Muscle of leg (tissue), 3 donors: ENCODE measurements at regions not wholly inside any gene's neighbourhood (a gene's known extent, or its start where the extent isn't known, plus 50 kb on each side); places are given as distances from the start of the nearest gene placed in this dataset.
A peak's percentile ranks its signal among the peaks of the same experiment; 100 is the strongest.

Source experiments
- DNase-seq: peaks from one replicate; pipeline ENCODE4 v3.0.0; 2013
- H3K27ac ChIP-seq: one replicate; pipeline ENCODE4 v1.5.1; 2013; ENCODE audit warnings: mild to moderate bottlenecking, low read length, control low read depth
- H3K27me3 ChIP-seq: one replicate; pipeline ENCODE4 v1.6.1; 2013; ENCODE audit warnings: low read length; ENCODE audit not compliant: control insufficient read depth, insufficient read depth
- H3K36me3 ChIP-seq: one replicate; pipeline ENCODE4 v1.6.1; 2013; ENCODE audit warnings: low read length; ENCODE audit not compliant: control insufficient read depth, insufficient read depth
- H3K4me1 ChIP-seq: one replicate; pipeline ENCODE4 v1.6.1; 2013; ENCODE audit warnings: low read length; ENCODE audit not compliant: control insufficient read depth, insufficient read depth
- H3K4me3 ChIP-seq: one replicate; pipeline ENCODE4 v1.5.1; 2013; ENCODE audit warnings: low read length, control low read depth
- H3K9me3 ChIP-seq: replicated peaks from 2 replicates; pipeline ENCODE4 v1.6.1; 2013; ENCODE audit warnings: low read depth, low read length; ENCODE audit not compliant: control insufficient read depth
- WGBS: methylation state at CpG from one replicate; pipeline ENCODE4 v1.1.5; 2013; ENCODE audit warnings: missing lambda C conversion rate; ENCODE audit not compliant: insufficient coverage; 5-methylcytosine and 5-hydroxymethylcytosine counted together

- 83% methylated on average over 1 of the region's 3 CpGs for WGBS
- H3K4me1 ChIP-seq, result peaks cover 13% of the 10 kb centered on the region
- DNase-seq, result no peak
- no peak overlapping the region for H3K27ac ChIP-seq
- no peaks in the 10 kb centered on the region for H3K9me3 ChIP-seq
- no peaks in the 10 kb centered on the region for H3K36me3 ChIP-seq
- H3K27me3 ChIP-seq, result no peaks in the 10 kb centered on the region
- H3K4me3 ChIP-seq, result no peak overlapping the region
Measured at GRCh38 chr20:11266571-11266970, 592.8 kb upstream of the JAG1 start.

- no peaks in the 10 kb centered on the region for H3K36me3 ChIP-seq
- H3K4me1 ChIP-seq, result peaks cover 16% of the 10 kb centered on the region
- DNase-seq, result peak; percentile 84
- no peak overlapping the region for H3K4me3 ChIP-seq
- H3K27ac ChIP-seq, result peak overlapping the region; percentile 43
- no peaks in the 10 kb centered on the region for H3K27me3 ChIP-seq
- 16% methylated on average over 4 of the region's 5 CpGs for WGBS
- H3K9me3 ChIP-seq, result no peaks in the 10 kb centered on the region
Measured at GRCh38 chr20:11267131-11267761, 593.4 kb upstream of the JAG1 start.

GRCh38 chr20:11267762-11268335 lies 594.0 kb upstream of the JAG1 start:
- Histone ChIP-seq H3K4me1 (peaks cover 16% of the 10 kb centered on the region), H3K27ac (peak overlapping the region; percentile 43), H3K27me3 (no peaks in the 10 kb centered on the region), H3K9me3 (no peaks in the 10 kb centered on the region), H3K4me3 (no peak overlapping the region), H3K36me3 (no peaks in the 10 kb centered on the region)
- no peak for DNase-seq
- 62% methylated on average over 2 of the region's 4 CpGs for WGBS

- DNase-seq, result no peak
- no peaks in the 10 kb centered on the region for H3K9me3 ChIP-seq
- 71% methylated on average over 1 of the region's 5 CpGs for WGBS
Measured at GRCh38 chr20:11270566-11270965, 596.8 kb upstream of the JAG1 start.

GRCh38 chr20:11271319-11271718 lies 597.5 kb upstream of the JAG1 start:
- H3K4me1 ChIP-seq, result peaks cover 16% of the 10 kb centered on the region
- WGBS, result 36% methylated on average over 5 of the region's 6 CpGs
- no peak overlapping the region for H3K4me3 ChIP-seq
- no peaks in the 10 kb centered on the region for H3K27me3 ChIP-seq
- no peak for DNase-seq
- H3K27ac ChIP-seq, result no peak overlapping the region
- H3K36me3 ChIP-seq, result no peaks in the 10 kb centered on the region
- H3K9me3 ChIP-seq, result no peaks in the 10 kb centered on the region

More at GRCh38 chr20:11270566-11270965, 596.8 kb upstream of the JAG1 start:
- H3K27me3 ChIP-seq, result no peaks in the 10 kb centered on the region
- peaks cover 16% of the 10 kb centered on the region for H3K4me1 ChIP-seq
- H3K4me3 ChIP-seq, result no peak overlapping the region
- H3K27ac ChIP-seq, result no peak overlapping the region
- no peaks in the 10 kb centered on the region for H3K36me3 ChIP-seq

- no peak for DNase-seq
- Histone ChIP-seq H3K4me1 (peaks cover 16% of the 10 kb centered on the region), H3K36me3 (no peaks in the 10 kb centered on the region), H3K9me3 (no peaks in the 10 kb centered on the region), H3K4me3 (no peak overlapping the region), H3K27ac (no peak overlapping the region), H3K27me3 (no peaks in the 10 kb centered on the region)
- WGBS, result 58% methylated on average over 6 of the region's 18 CpGs
Measured at GRCh38 chr20:11271920-11272594, 598.3 kb upstream of the JAG1 start.

GRCh38 chr20:11274141-11274594 lies 600.4 kb upstream of the JAG1 start:
- H3K4me1 ChIP-seq, result peaks cover 7% of the 10 kb centered on the region
- H3K27me3 ChIP-seq, result no peaks in the 10 kb centered on the region
- WGBS, result 0% methylated on average over 1 of the region's 6 CpGs
- no peaks in the 10 kb centered on the region for H3K36me3 ChIP-seq
- H3K9me3 ChIP-seq, result peaks cover 7% of the 10 kb centered on the region
- no peak overlapping the region for H3K27ac ChIP-seq
- peak; percentile 91 for DNase-seq
- no peak overlapping the region for H3K4me3 ChIP-seq

GRCh38 chr20:11275740-11276139 lies 601.9 kb upstream of the JAG1 start:
- peaks cover 9% of the 10 kb centered on the region for H3K9me3 ChIP-seq
- no peak overlapping the region for H3K27ac ChIP-seq
- WGBS, result 95% methylated on average over 2 of the region's 2 CpGs
- H3K4me1 ChIP-seq, result peaks cover 7% of the 10 kb centered on the region
- H3K4me3 ChIP-seq, result no peak overlapping the region
- H3K27me3 ChIP-seq, result no peaks in the 10 kb centered on the region
- H3K36me3 ChIP-seq, result no peaks in the 10 kb centered on the region
- DNase-seq, result no peak

- Histone ChIP-seq H3K36me3 (no peaks in the 10 kb centered on the region), H3K27me3 (no peaks in the 10 kb centered on the region), H3K4me3 (no peak overlapping the region), H3K9me3 (peaks cover 9% of the 10 kb centered on the region), H3K4me1 (no peaks in the 10 kb centered on the region), H3K27ac (no peak overlapping the region)
- WGBS, result no CpG with 5 or more reads among the region's 1 CpG
- DNase-seq, result no peak
Measured at GRCh38 chr20:11277170-11277569, 603.4 kb upstream of the JAG1 start.

- no peaks in the 10 kb centered on the region for H3K36me3 ChIP-seq
- H3K27ac ChIP-seq, result no peak overlapping the region
- H3K4me3 ChIP-seq, result no peak overlapping the region
- DNase-seq, result no peak
- WGBS, result 64% methylated on average over 4 of the region's 4 CpGs
- no peaks in the 10 kb centered on the region for H3K4me1 ChIP-seq
- peaks cover 9% of the 10 kb centered on the region for H3K9me3 ChIP-seq
- no peaks in the 10 kb centered on the region for H3K27me3 ChIP-seq
Measured at GRCh38 chr20:11277858-11278257, 604.1 kb upstream of the JAG1 start.
